Gastrocnemius medialis (tissue), 4 donors: ENCODE measurements at regions not wholly inside any gene's neighbourhood (a gene's known extent, or its start where the extent isn't known, plus 50 kb on each side); places are given as distances from the start of the nearest gene placed in this dataset.

Experiments used
- CTCF ChIP-seq, 5 experiments: fragments of 450-650 bp in 3 of 5; fragments of 200-600 bp in 2 of 5; sonication (generic) in 2 of 5; IDR thresholded peaks in 4 of 5; conservative IDR thresholded peaks in 1 of 5; 1 replicate in 4 of 5; 2 replicates in 1 of 5; pipeline ENCODE4 v1.5.1; 2016 to 2019; ENCODE audit warnings: antibody characterized with exemption in 5 of 5, mild to moderate bottlenecking in 3 of 5, moderate library complexity in 3 of 5
- POLR2A ChIP-seq, 2 donors: fragments of 450-650 bp; IDR thresholded peaks; one replicate each; pipeline ENCODE4 v1.6.1; 2017; ENCODE audit warnings: antibody characterized with exemption in 2 of 2, mild to moderate bottlenecking in 2 of 2, moderate library complexity in 2 of 2

DNA sequence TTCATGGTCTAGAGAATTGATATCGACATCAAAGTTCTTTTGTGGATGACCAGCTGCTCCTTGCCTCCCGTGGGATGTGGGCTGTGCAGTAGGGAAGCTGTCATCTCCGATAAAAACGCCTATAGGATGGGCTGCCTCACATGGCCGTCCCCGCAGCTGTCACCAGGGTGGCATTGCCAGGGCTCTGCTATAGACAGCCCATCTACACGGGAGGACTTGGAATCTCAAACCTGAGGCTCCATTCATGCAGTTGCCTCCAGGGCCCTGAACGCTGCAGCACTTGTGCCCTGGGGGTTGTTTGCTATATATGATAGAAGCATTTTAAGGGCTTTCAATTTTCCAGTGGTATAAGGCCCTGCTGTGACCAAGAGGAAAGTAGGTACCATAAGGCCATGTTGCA is 183.1 kb downstream of the MYCN start:
- TF ChIP-seq CTCF (IDR thresholded peaks at IDR 0.05 in 4 of 5, conservative IDR thresholded peaks at IDR 0.05 in 1 of 5): no peak
- TF ChIP-seq POLR2A (IDR thresholded peaks at IDR 0.05): no peak
